ENCODE measurements at regions not wholly inside any gene's neighbourhood (a gene's known extent, or its start where the extent isn't known, plus 50 kb on each side); places are given as distances from the start of the nearest gene placed in this dataset.

GRCh38 chr4:66034262-66034661 is 364.0 kb upstream of the EPHA5 start:
- intact Hi-C loops (cut with micrococcal nuclease; ENCODE audit: unreplicated experiment) (no loop called here), in situ Hi-C loops (cut with HindIII; ENCODE audit: extremely low pct_ligation_motif_present, low pct_unique_long_range_greater_than_20kb) (no loop called here)
- no TSS peak for BruUV-seq (replicated peaks)
- TF ChIP-seq TCF7L2 (IDR thresholded peaks at IDR 0.05; ENCODE audit: low read depth, low read length) (no peak), SSRP1 (CRISPR knock-in tag; IDR thresholded peaks at IDR 0.05) (no peak), ZNF20 (CRISPR knock-in tag; IDR thresholded peaks at IDR 0.05) (no peak), HNRNPH1 (optimal IDR thresholded peaks at IDR 0.05; ENCODE audit: low read depth, low read length) (no peak), THAP9 (CRISPR knock-in tag; IDR thresholded peaks at IDR 0.05; ENCODE audit: borderline replicate concordance) (no peak), AKAP8 (CRISPR knock-in tag; IDR thresholded peaks at IDR 0.05) (no peak), ZNF740 (CRISPR knock-in tag; IDR thresholded peaks at IDR 0.05) (no peak), RARG (CRISPR knock-in tag; IDR thresholded peaks at IDR 0.05; ENCODE audit: low read depth) (no peak), SATB2 (CRISPR knock-in tag; IDR thresholded peaks at IDR 0.05) (no peak), ZNF354B (CRISPR knock-in tag; IDR thresholded peaks at IDR 0.05) (no peak), ZNF10 (CRISPR knock-in tag; IDR thresholded peaks at IDR 0.05; ENCODE audit: borderline replicate concordance, low read depth) (no peak), TCF7 (IDR thresholded peaks at IDR 0.05; ENCODE audit: low read depth) (no peak), ONECUT2 (CRISPR knock-in tag; IDR thresholded peaks at IDR 0.05) (no peak), ZNF335 (CRISPR knock-in tag; IDR thresholded peaks at IDR 0.05) (no peak), ZNF121 (CRISPR knock-in tag; IDR thresholded peaks at IDR 0.05) (no peak), TFDP1 (CRISPR knock-in tag; IDR thresholded peaks at IDR 0.05; ENCODE audit: borderline replicate concordance) (no peak), ETV6 (CRISPR knock-in tag; conservative IDR thresholded peaks at IDR 0.05) (no peak), ZNF780A (CRISPR knock-in tag; IDR thresholded peaks at IDR 0.05) (no peak)
- 53% methylated on average over 2 of the region's 2 CpGs for WGBS (ENCODE audit: low lambda C conversion rate)
- Histone ChIP-seq H2AFZ (ENCODE audit: low read length) (no peak overlapping the region), H3K9me3 (ENCODE audit: low read length) (no peaks in the 10 kb centered on the region), H3K27me3 (ENCODE audit: control insufficient read depth in 1 of 2, insufficient read depth in 2 of 2, low read length in 2 of 2) (no peaks in the 10 kb centered on the region), H3K9ac (ENCODE audit: insufficient read depth, low read depth, low read length) (no peak overlapping the region), H3K79me2 (ENCODE audit: insufficient read depth, low read length) (no peaks in the 10 kb centered on the region), H3K27ac (ENCODE audit: extremely low read length, insufficient read depth, low read length) (no peak overlapping the region), H3K4me3 (replicated peaks in 1 of 3; ENCODE audit: insufficient read depth in 1 of 3, low read depth in 2 of 3, low read length in 3 of 3) (no peak overlapping the region), H4K20me1 (ENCODE audit: insufficient read depth, low read length) (no peaks in the 10 kb centered on the region), H3K4me2 (ENCODE audit: low read depth, low read length) (no peak overlapping the region), H3K4me1 (ENCODE audit: insufficient read depth, low read length) (no peaks in the 10 kb centered on the region), H3K36me3 (replicated peaks in 1 of 2; ENCODE audit: control insufficient read depth in 1 of 2, insufficient read depth in 2 of 2, low read length in 2 of 2) (no peaks in the 10 kb centered on the region)
- ChIA-PET POLR2A (no interaction called here), CTCF (ENCODE audit: low intra/inter-chr PET ratio, low total read pairs) (no interaction called here)
- no peak for FAIRE-seq
- DNase-seq (ENCODE audit: low spot score): no peak
- no peak for ATAC-seq

Measured in HepG2 (cell line).